PC-3 (cell line): ENCODE measurements at regions not wholly inside any gene's neighbourhood (a gene's known extent, or its start where the extent isn't known, plus 50 kb on each side); places are given as distances from the start of the nearest gene placed in this dataset.

Experiments
- EZH2 ChIP-seq: fragments of 300-600 bp; sonication (generic); IDR thresholded peaks from one replicate; pipeline ENCODE4 v1.6.1; 2017; ENCODE audit warnings: antibody characterized with exemption, mild to moderate bottlenecking, low read length; ENCODE audit not compliant: unreplicated experiment
- EZH2phosphoT487 ChIP-seq: fragments of 300-600 bp; sonication (generic); IDR thresholded peaks from 2 replicates; pipeline ENCODE4 v1.6.1; 2018; ENCODE audit warnings: mild to moderate bottlenecking, antibody characterized with exemption, low read length, borderline replicate concordance
- TF ChIP-seq, protein P1 (sequence below): fragments of 300-600 bp; sonication (generic); conservative IDR thresholded peaks from 2 replicates; pipeline ENCODE4 v1.5.1; 2017; ENCODE audit warnings: antibody characterized with exemption, low read depth, mild to moderate bottlenecking, low read length

- TF ChIP-seq, protein P1, sequence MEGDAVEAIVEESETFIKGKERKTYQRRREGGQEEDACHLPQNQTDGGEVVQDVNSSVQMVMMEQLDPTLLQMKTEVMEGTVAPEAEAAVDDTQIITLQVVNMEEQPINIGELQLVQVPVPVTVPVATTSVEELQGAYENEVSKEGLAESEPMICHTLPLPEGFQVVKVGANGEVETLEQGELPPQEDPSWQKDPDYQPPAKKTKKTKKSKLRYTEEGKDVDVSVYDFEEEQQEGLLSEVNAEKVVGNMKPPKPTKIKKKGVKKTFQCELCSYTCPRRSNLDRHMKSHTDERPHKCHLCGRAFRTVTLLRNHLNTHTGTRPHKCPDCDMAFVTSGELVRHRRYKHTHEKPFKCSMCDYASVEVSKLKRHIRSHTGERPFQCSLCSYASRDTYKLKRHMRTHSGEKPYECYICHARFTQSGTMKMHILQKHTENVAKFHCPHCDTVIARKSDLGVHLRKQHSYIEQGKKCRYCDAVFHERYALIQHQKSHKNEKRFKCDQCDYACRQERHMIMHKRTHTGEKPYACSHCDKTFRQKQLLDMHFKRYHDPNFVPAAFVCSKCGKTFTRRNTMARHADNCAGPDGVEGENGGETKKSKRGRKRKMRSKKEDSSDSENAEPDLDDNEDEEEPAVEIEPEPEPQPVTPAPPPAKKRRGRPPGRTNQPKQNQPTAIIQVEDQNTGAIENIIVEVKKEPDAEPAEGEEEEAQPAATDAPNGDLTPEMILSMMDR = no peak
- no peak for TF ChIP-seq EZH2phosphoT487
- TF ChIP-seq EZH2 = no peak
These were observed 54.4 kb upstream of the IFRD1 start for GRCh38 chr7:112395893-112396292.
